Naive B cell (primary cell): ENCODE measurements at regions not wholly inside any gene's neighbourhood (a gene's known extent, or its start where the extent isn't known, plus 50 kb on each side); places are given as distances from the start of the nearest gene placed in this dataset.
"Not testable (repeated sequence)": the region's sequence is repeated elsewhere in the genome, so short reads cannot be mapped to it uniquely, and the experiment has no call there.

Source experiments
- ATAC-seq, 2 donors: fragments of 150-1000 bp; cut with Tn5 transposase; 2 replicates each; pipeline ENCODE4 v1.10.0; 2021; ENCODE audit warnings: low read depth in 2 of 2, mild to moderate bottlenecking in 2 of 2, moderate library complexity in 2 of 2
- DNase-seq: peaks from one replicate; pipeline ENCODE4 v3.0.0; 2022
- H3K27ac Mint-ChIP-seq, 6 donors: one replicate each; pipeline ENCODE4 v1.8.0; 2020 to 2022; ENCODE audit warnings: mild to moderate bottlenecking in 6 of 6, mixed read lengths in 6 of 6, moderate library complexity in 5 of 6, inconsistent platforms in 2 of 6
- H3K27me3 Mint-ChIP-seq, 3 donors: one replicate each; pipeline ENCODE4 v1.8.0; 2021 to 2022; ENCODE audit warnings: mixed read lengths in 3 of 3, mild to moderate bottlenecking in 1 of 3
- H3K36me3 Mint-ChIP-seq, 2 donors: one replicate each; pipeline ENCODE4 v1.8.0; 2020 to 2022; ENCODE audit warnings: mixed read lengths in 2 of 2, inconsistent platforms in 1 of 2, mild to moderate bottlenecking in 1 of 2
- H3K4me1 Mint-ChIP-seq, 3 donors: one replicate each; pipeline ENCODE4 v1.8.0; 2020 to 2022; ENCODE audit warnings: mixed read lengths in 3 of 3, inconsistent platforms in 1 of 3, mild to moderate bottlenecking in 1 of 3, moderate library complexity in 1 of 3
- H3K4me3 Mint-ChIP-seq, 8 donors: one replicate each; pipeline ENCODE4 v1.8.0; 2020 to 2022; ENCODE audit warnings: mild to moderate bottlenecking in 8 of 8, mixed read lengths in 8 of 8, moderate library complexity in 8 of 8, inconsistent platforms in 2 of 8
- H3K9me3 Mint-ChIP-seq, 7 donors: one replicate each; pipeline ENCODE4 v1.8.0; 2020 to 2022; ENCODE audit warnings: mixed read lengths in 7 of 7, mild to moderate bottlenecking in 5 of 7, inconsistent platforms in 2 of 7, moderate library complexity in 1 of 7

GRCh38 chr10:33967606-33968120 is 633.2 kb upstream of the NRP1 start:
- Mint-ChIP-seq H3K36me3 (no peaks in the 10 kb centered on the region), H3K27me3 (no peaks in the 10 kb centered on the region), H3K9me3 (peaks cover 8 to 24% (median 10%) of the 10 kb centered on the region in 7 donors), H3K4me3 (no peak overlapping the region), H3K4me1 (no peaks in the 10 kb centered on the region), H3K27ac (no peak overlapping the region)
- ATAC-seq, result no peak
- no peak for DNase-seq

GRCh38 chr10:33966946-33967345 is 632.5 kb upstream of the NRP1 start:
- ATAC-seq (no peak), DNase-seq (no peak)
- Mint-ChIP-seq H3K4me1 (no peaks in the 10 kb centered on the region), H3K9me3 (peaks cover 8 to 24% (median 10%) of the 10 kb centered on the region in 7 donors), H3K27me3 (no peaks in the 10 kb centered on the region), H3K27ac (no peak overlapping the region), H3K4me3 (no peak overlapping the region), H3K36me3 (no peaks in the 10 kb centered on the region)

- DNase-seq (no peak), ATAC-seq (no peak)
- Mint-ChIP-seq H3K4me3 (no peak overlapping the region), H3K36me3 (no peaks in the 10 kb centered on the region), H3K27ac (no peak overlapping the region), H3K9me3 (peaks cover 8 to 24% (median 9%) of the 10 kb centered on the region in 7 donors), H3K4me1 (no peaks in the 10 kb centered on the region), H3K27me3 (no peaks in the 10 kb centered on the region)
These were observed 631.5 kb upstream of the NRP1 start for GRCh38 chr10:33965795-33966581.

- peaks cover 0 to 14% (median 6%) of the 10 kb centered on the region in 7 donors for H3K9me3 Mint-ChIP-seq
- no peaks in the 10 kb centered on the region for H3K27me3 Mint-ChIP-seq
- ATAC-seq (no peak), DNase-seq (no peak)
- no peak overlapping the region for H3K27ac Mint-ChIP-seq
- no peaks in the 10 kb centered on the region for H3K4me1 Mint-ChIP-seq
- H3K4me3 Mint-ChIP-seq, result no peak overlapping the region
- no peaks in the 10 kb centered on the region for H3K36me3 Mint-ChIP-seq
These were observed 629.3 kb upstream of the NRP1 start for GRCh38 chr10:33963729-33964128.

GRCh38 chr10:33956322-33956721 is 621.9 kb upstream of the NRP1 start:
- H3K9me3 Mint-ChIP-seq, result peaks cover 2 to 18% (median 7%) of the 10 kb centered on the region in 7 donors
- H3K4me1 Mint-ChIP-seq, H3K27ac Mint-ChIP-seq, DNase-seq, H3K27me3 Mint-ChIP-seq, H3K36me3 Mint-ChIP-seq, H3K4me3 Mint-ChIP-seq, ATAC-seq: not testable (repeated sequence)

- no peak overlapping the region for H3K4me3 Mint-ChIP-seq
- ATAC-seq (no peak), DNase-seq (no peak)
- H3K27ac Mint-ChIP-seq, result no peak overlapping the region
- no peaks in the 10 kb centered on the region for H3K4me1 Mint-ChIP-seq
- peaks cover 0 to 4% of the 10 kb centered on the region in 2 donors for H3K36me3 Mint-ChIP-seq
- H3K9me3 Mint-ChIP-seq, result peaks cover 2 to 18% (median 7%) of the 10 kb centered on the region in 7 donors
- H3K27me3 Mint-ChIP-seq, result no peaks in the 10 kb centered on the region
These were observed 621.2 kb upstream of the NRP1 start for GRCh38 chr10:33955676-33956075.

DNA sequence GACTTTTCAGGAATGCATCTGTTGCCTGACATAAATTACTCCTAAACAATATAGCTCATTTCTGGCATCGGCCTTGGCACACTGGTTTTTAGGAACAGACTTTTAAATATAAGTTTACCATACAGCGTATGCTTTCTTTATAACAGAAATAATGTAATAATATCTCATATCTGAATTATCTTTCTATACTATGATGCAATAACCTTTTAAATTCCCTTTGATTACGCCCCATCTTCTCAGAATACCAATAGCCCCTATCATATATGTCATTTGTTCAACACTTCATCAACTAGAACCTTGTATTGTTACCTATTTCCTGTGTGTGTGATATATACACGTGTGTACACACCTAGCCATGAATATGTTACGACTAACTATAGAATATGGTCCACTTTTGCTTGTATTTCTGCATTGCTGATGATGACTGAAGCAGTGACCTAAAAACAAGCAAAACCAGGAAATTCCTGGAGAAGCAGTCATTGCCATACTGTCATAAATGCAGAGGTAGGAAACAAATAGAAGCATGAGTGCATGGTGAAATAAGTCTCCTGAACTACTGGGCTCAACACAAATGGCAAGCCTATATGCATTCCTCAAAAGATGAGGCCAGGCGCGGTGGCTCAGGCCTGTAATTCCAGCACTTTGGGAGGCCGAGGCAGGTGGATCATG is 618.4 kb upstream of the NRP1 start:
- ATAC-seq (no peak), DNase-seq (no peak)
- Mint-ChIP-seq H3K36me3 (peaks cover 0 to 4% of the 10 kb centered on the region in 2 donors), H3K9me3 (peaks cover 2 to 15% (median 7%) of the 10 kb centered on the region in 7 donors), H3K4me3 (no peak overlapping the region), H3K27ac (no peak overlapping the region), H3K4me1 (no peaks in the 10 kb centered on the region), H3K27me3 (no peaks in the 10 kb centered on the region)

GRCh38 chr10:33950206-33950605 is 615.7 kb upstream of the NRP1 start:
- ATAC-seq (no peak), DNase-seq (no peak)
- peaks cover 0 to 16% (median 3%) of the 10 kb centered on the region in 7 donors for H3K9me3 Mint-ChIP-seq
- peaks cover 0 to 4% of the 10 kb centered on the region in 2 donors for H3K36me3 Mint-ChIP-seq
- H3K27me3 Mint-ChIP-seq, result no peaks in the 10 kb centered on the region
- no peak overlapping the region for H3K4me3 Mint-ChIP-seq
- no peak overlapping the region for H3K27ac Mint-ChIP-seq
- H3K4me1 Mint-ChIP-seq, result no peaks in the 10 kb centered on the region

- H3K4me3 Mint-ChIP-seq, result no peak overlapping the region
- peaks cover 0 to 22% (median 4%) of the 10 kb centered on the region in 7 donors for H3K9me3 Mint-ChIP-seq
- no peaks in the 10 kb centered on the region for H3K27me3 Mint-ChIP-seq
- H3K27ac Mint-ChIP-seq, result no peak overlapping the region
- DNase-seq, result no peak
- ATAC-seq, result no peak
- peaks cover 0 to 4% of the 10 kb centered on the region in 2 donors for H3K36me3 Mint-ChIP-seq
- H3K4me1 Mint-ChIP-seq, result no peaks in the 10 kb centered on the region
These were observed 613.1 kb upstream of the NRP1 start for GRCh38 chr10:33947544-33947943.

GRCh38 chr10:33945051-33945450 is 610.6 kb upstream of the NRP1 start:
- H3K27ac Mint-ChIP-seq, result no peak overlapping the region
- ATAC-seq, result no peak
- H3K4me1 Mint-ChIP-seq, result no peaks in the 10 kb centered on the region
- no peaks in the 10 kb centered on the region for H3K36me3 Mint-ChIP-seq
- H3K4me3 Mint-ChIP-seq, result no peak overlapping the region
- no peaks in the 10 kb centered on the region for H3K27me3 Mint-ChIP-seq
- no peak for DNase-seq
- H3K9me3 Mint-ChIP-seq, result peaks cover 0 to 13% (median 4%) of the 10 kb centered on the region in 7 donors

- no peak overlapping the region for H3K27ac Mint-ChIP-seq
- ATAC-seq (no peak), DNase-seq (no peak)
- H3K4me1 Mint-ChIP-seq, result no peaks in the 10 kb centered on the region
- no peaks in the 10 kb centered on the region for H3K27me3 Mint-ChIP-seq
- H3K4me3 Mint-ChIP-seq, result no peak overlapping the region
- peaks cover 0 to 11% (median 4%) of the 10 kb centered on the region in 7 donors for H3K9me3 Mint-ChIP-seq
- H3K36me3 Mint-ChIP-seq, result no peaks in the 10 kb centered on the region
These were observed 608.0 kb upstream of the NRP1 start for GRCh38 chr10:33942508-33942907.

- H3K4me1 Mint-ChIP-seq, result no peaks in the 10 kb centered on the region
- H3K9me3 Mint-ChIP-seq, result peaks cover 0 to 7% (median 2%) of the 10 kb centered on the region in 7 donors
- ATAC-seq (no peak), DNase-seq (no peak)
- no peaks in the 10 kb centered on the region for H3K27me3 Mint-ChIP-seq
- no peak overlapping the region for H3K4me3 Mint-ChIP-seq
- H3K36me3 Mint-ChIP-seq, result no peaks in the 10 kb centered on the region
- no peak overlapping the region for H3K27ac Mint-ChIP-seq
These were observed 605.4 kb upstream of the NRP1 start for GRCh38 chr10:33939892-33940291.

GRCh38 chr10:33939410-33939809 is 604.9 kb upstream of the NRP1 start:
- no peak for ATAC-seq
- no peaks in the 10 kb centered on the region for H3K27me3 Mint-ChIP-seq
- no peak for DNase-seq
- no peaks in the 10 kb centered on the region for H3K4me1 Mint-ChIP-seq
- H3K4me3 Mint-ChIP-seq, result no peak overlapping the region
- no peaks in the 10 kb centered on the region for H3K36me3 Mint-ChIP-seq
- peaks cover 0 to 7% (median 2%) of the 10 kb centered on the region in 7 donors for H3K9me3 Mint-ChIP-seq
- no peak overlapping the region for H3K27ac Mint-ChIP-seq

GRCh38 chr10:33938001-33938400 is 603.5 kb upstream of the NRP1 start:
- no peak overlapping the region for H3K4me3 Mint-ChIP-seq
- H3K9me3 Mint-ChIP-seq, result peaks cover 0 to 2% (median 0%) of the 10 kb centered on the region in 7 donors
- ATAC-seq (no peak), DNase-seq (no peak)
- no peaks in the 10 kb centered on the region for H3K36me3 Mint-ChIP-seq
- H3K27ac Mint-ChIP-seq, result no peak overlapping the region
- H3K4me1 Mint-ChIP-seq, result no peaks in the 10 kb centered on the region
- no peaks in the 10 kb centered on the region for H3K27me3 Mint-ChIP-seq
